Activated T-helper 1 cell treated with anti-CD3 and anti-CD28 coated beads, Interleukin-2, amount 50 U/mL, for 16 hours (primary cell): ENCODE measurements at regions not wholly inside any gene's neighbourhood (a gene's known extent, or its start where the extent isn't known, plus 50 kb on each side); places are given as distances from the start of the nearest gene placed in this dataset.

ENCODE experiments used
- DNase-seq, 2 donors: peaks; one replicate each; pipeline ENCODE4 v3.0.0-alpha.2; 2020; ENCODE audit warnings: low read depth in 1 of 2, low spot score in 1 of 2

- no peak for DNase-seq
Measured at GRCh38 chr9:107208121-107208520, 75.0 kb upstream of the RAD23B start.

GRCh38 chr9:107210775-107211174 lies 72.3 kb upstream of the RAD23B start:
- no peak for DNase-seq

GRCh38 chr9:107211284-107211923 lies 71.7 kb upstream of the RAD23B start:
- DNase-seq, result no peak

GRCh38 chr9:107212613-107213012 lies 70.5 kb upstream of the RAD23B start:
- no peak for DNase-seq

- DNase-seq, result no peak
Measured at GRCh38 chr9:107213080-107213479, 70.0 kb upstream of the RAD23B start.

GRCh38 chr9:107213561-107214028 lies 69.5 kb upstream of the RAD23B start:
- no peak for DNase-seq

- no peak for DNase-seq
Measured at GRCh38 chr9:107214381-107214780, 68.7 kb upstream of the RAD23B start.

GRCh38 chr9:107214915-107215314 lies 68.2 kb upstream of the RAD23B start:
- no peak for DNase-seq

GRCh38 chr9:107215381-107215780 lies 67.7 kb upstream of the RAD23B start:
- DNase-seq, result no peak

- no peak for DNase-seq
Measured at GRCh38 chr9:107216329-107216728, 66.8 kb upstream of the RAD23B start.

- DNase-seq, result no peak
Measured at GRCh38 chr9:107218829-107219485, 64.1 kb upstream of the RAD23B start.

- DNase-seq, result no peak
Measured at GRCh38 chr9:107219486-107220077, 63.5 kb upstream of the RAD23B start.

GRCh38 chr9:107221321-107221720 lies 61.8 kb upstream of the RAD23B start:
- DNase-seq, result no peak

GRCh38 chr9:107222020-107222522 lies 61.0 kb upstream of the RAD23B start:
- no peak for DNase-seq

GRCh38 chr9:107223381-107223780 lies 59.7 kb upstream of the RAD23B start:
- DNase-seq, result no peak

GRCh38 chr9:107224252-107224651 lies 58.8 kb upstream of the RAD23B start:
- DNase-seq, result no peak

GRCh38 chr9:107226421-107226820 lies 56.7 kb upstream of the RAD23B start:
- no peak for DNase-seq

GRCh38 chr9:107227774-107228173 lies 55.3 kb upstream of the RAD23B start:
- DNase-seq, result no peak

- no peak for DNase-seq
Measured at GRCh38 chr9:107228496-107229039, 54.5 kb upstream of the RAD23B start.

- no peak for DNase-seq
Measured at GRCh38 chr9:107229241-107229741, 53.8 kb upstream of the RAD23B start.
